ENCODE measurements at regions not wholly inside any gene's neighbourhood (a gene's known extent, or its start where the extent isn't known, plus 50 kb on each side); places are given as distances from the start of the nearest gene placed in this dataset.
A peak's percentile ranks its signal among the peaks of the same experiment; 100 is the strongest.

GRCh38 chr5:158456756-158457155 is 597.8 kb upstream of the CLINT1 start:
- Histone ChIP-seq H3K27ac (no peak overlapping the region), H4K20me1 (ENCODE audit: insufficient read depth, poor library complexity, severe bottlenecking) (no peaks in the 10 kb centered on the region), H3K36me3 (replicated peaks; ENCODE audit: insufficient read depth, low read depth) (no peaks in the 10 kb centered on the region), H3K9me3 (ENCODE audit: low read depth) (no peaks in the 10 kb centered on the region), H2AFZ (no peak overlapping the region), H3K4me3 (no peak overlapping the region), H3K4me2 (no peak overlapping the region), H3K4me1 (ENCODE audit: insufficient read depth) (no peaks in the 10 kb centered on the region), H3K79me2 (no peaks in the 10 kb centered on the region), H3K9me2 (replicated peaks; ENCODE audit: insufficient read depth) (no peaks in the 10 kb centered on the region), H3K27me3 (no peaks in the 10 kb centered on the region)
- WGBS (ENCODE audit: low lambda C conversion rate, missing lambda C conversion rate): 35% methylated on average over 1 of the region's 1 CpG
- no peak for TF ChIP-seq EZH2phosphoT487 (IDR thresholded peaks at IDR 0.05; ENCODE audit: low read depth, severe bottlenecking, unreplicated experiment)
- no peak for TF ChIP-seq EZH2 (IDR thresholded peaks at IDR 0.05; ENCODE audit: borderline replicate concordance)
- no peak for TF ChIP-seq CTCF (IDR thresholded peaks at IDR 0.05; ENCODE audit: poor library complexity)
- DNase-seq (ENCODE audit: low spot score): peak; percentile 22

- Histone ChIP-seq H3K4me3 (no peak overlapping the region), H3K79me2 (no peaks in the 10 kb centered on the region), H4K20me1 (ENCODE audit: insufficient read depth, poor library complexity, severe bottlenecking) (no peaks in the 10 kb centered on the region), H3K27ac (no peak overlapping the region), H3K4me1 (ENCODE audit: insufficient read depth) (no peaks in the 10 kb centered on the region), H3K36me3 (replicated peaks; ENCODE audit: insufficient read depth, low read depth) (no peaks in the 10 kb centered on the region), H3K9me2 (replicated peaks; ENCODE audit: insufficient read depth) (no peaks in the 10 kb centered on the region), H2AFZ (no peak overlapping the region), H3K9me3 (ENCODE audit: low read depth) (no peaks in the 10 kb centered on the region), H3K4me2 (no peak overlapping the region), H3K27me3 (no peaks in the 10 kb centered on the region)
- DNase-seq (ENCODE audit: low spot score): no peak
- WGBS (ENCODE audit: low lambda C conversion rate, missing lambda C conversion rate): 87% methylated on average over 3 of the region's 3 CpGs
- TF ChIP-seq EZH2phosphoT487 (IDR thresholded peaks at IDR 0.05; ENCODE audit: low read depth, severe bottlenecking, unreplicated experiment) (no peak), CTCF (IDR thresholded peaks at IDR 0.05; ENCODE audit: poor library complexity) (no peak), EZH2 (IDR thresholded peaks at IDR 0.05; ENCODE audit: borderline replicate concordance) (no peak)
Observed at GRCh38 chr5:158456241-158456640, 597.3 kb upstream of the CLINT1 start.

DNA sequence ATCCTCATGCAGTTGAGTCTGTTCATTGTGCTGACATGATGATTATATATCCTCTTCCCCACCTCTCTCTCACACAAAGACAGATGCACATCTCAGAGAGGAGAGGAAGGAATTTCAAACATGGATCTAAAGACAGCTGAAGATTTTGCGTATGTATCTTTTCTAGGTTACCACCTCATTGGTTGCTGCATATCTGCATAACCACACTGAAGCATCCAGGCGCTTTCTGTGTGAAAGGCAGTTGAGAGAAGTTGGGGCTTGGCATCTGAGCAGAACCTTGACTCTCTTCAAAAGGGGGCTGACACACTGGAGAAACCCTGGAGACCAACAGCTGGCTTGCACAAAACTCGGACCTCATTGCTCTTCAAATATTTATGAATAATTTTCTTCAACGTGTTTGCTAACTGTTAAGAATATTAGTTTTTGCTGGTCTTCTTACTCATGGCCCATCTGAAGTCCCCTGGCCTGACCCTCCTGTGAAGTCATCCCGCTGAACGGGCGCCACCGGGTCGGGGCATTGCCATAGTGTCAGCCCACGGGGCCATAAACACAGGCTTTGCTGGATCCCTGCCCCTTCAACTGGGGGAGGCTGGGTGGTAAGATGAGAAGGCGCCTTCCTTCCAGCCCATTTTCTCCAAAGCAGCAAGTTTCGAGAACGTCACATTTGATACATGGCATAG is 593.2 kb upstream of the CLINT1 start:
- Histone ChIP-seq H4K20me1 (ENCODE audit: insufficient read depth, poor library complexity, severe bottlenecking) (no peaks in the 10 kb centered on the region), H3K27ac (no peak overlapping the region), H2AFZ (no peak overlapping the region), H3K4me2 (no peak overlapping the region), H3K4me3 (no peak overlapping the region), H3K79me2 (no peaks in the 10 kb centered on the region), H3K9me3 (ENCODE audit: low read depth) (no peaks in the 10 kb centered on the region), H3K9me2 (replicated peaks; ENCODE audit: insufficient read depth) (no peaks in the 10 kb centered on the region), H3K36me3 (replicated peaks; ENCODE audit: insufficient read depth, low read depth) (no peaks in the 10 kb centered on the region), H3K27me3 (no peaks in the 10 kb centered on the region), H3K4me1 (ENCODE audit: insufficient read depth) (no peaks in the 10 kb centered on the region)
- no peak for DNase-seq (ENCODE audit: low spot score)
- WGBS (ENCODE audit: low lambda C conversion rate, missing lambda C conversion rate): 86% methylated on average over 13 of the region's 13 CpGs
- no peak for TF ChIP-seq EZH2phosphoT487 (IDR thresholded peaks at IDR 0.05; ENCODE audit: low read depth, severe bottlenecking, unreplicated experiment)
- TF ChIP-seq EZH2 (IDR thresholded peaks at IDR 0.05; ENCODE audit: borderline replicate concordance): no peak
- TF ChIP-seq CTCF (IDR thresholded peaks at IDR 0.05; ENCODE audit: poor library complexity): no peak
